ENCODE measurements at regions not wholly inside any gene's neighbourhood (a gene's known extent, or its start where the extent isn't known, plus 50 kb on each side); places are given as distances from the start of the nearest gene placed in this dataset.

DNA sequence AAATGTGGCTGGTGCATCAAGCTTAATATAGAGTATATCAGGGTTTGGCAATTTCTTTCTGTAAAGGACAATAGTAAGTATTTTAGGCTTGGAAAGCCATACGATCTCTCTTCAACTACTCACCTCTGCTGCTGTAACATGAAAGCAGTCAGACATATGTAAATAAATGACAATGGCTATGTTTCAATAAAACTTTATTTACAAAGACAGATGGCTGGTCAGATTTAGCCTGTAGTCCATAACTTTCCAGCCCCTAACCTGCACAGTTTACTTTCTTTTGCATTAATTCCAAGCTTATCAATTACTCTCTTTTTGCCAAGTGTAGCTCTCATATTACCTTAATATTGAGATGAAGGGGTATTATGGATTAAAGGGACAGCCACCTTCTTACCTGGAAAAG is 83.1 kb downstream of the LRATD1 start:
- TF ChIP-seq, protein P1, sequence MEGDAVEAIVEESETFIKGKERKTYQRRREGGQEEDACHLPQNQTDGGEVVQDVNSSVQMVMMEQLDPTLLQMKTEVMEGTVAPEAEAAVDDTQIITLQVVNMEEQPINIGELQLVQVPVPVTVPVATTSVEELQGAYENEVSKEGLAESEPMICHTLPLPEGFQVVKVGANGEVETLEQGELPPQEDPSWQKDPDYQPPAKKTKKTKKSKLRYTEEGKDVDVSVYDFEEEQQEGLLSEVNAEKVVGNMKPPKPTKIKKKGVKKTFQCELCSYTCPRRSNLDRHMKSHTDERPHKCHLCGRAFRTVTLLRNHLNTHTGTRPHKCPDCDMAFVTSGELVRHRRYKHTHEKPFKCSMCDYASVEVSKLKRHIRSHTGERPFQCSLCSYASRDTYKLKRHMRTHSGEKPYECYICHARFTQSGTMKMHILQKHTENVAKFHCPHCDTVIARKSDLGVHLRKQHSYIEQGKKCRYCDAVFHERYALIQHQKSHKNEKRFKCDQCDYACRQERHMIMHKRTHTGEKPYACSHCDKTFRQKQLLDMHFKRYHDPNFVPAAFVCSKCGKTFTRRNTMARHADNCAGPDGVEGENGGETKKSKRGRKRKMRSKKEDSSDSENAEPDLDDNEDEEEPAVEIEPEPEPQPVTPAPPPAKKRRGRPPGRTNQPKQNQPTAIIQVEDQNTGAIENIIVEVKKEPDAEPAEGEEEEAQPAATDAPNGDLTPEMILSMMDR (IDR thresholded peaks at IDR 0.05; ENCODE audit: low read depth, low read length, missing input control), result no peak
- TF ChIP-seq YY1 (IDR thresholded peaks at IDR 0.05), result no peak
- no peak for TF ChIP-seq HNF4G (IDR thresholded peaks at IDR 0.05)
- TF ChIP-seq, protein P2, sequence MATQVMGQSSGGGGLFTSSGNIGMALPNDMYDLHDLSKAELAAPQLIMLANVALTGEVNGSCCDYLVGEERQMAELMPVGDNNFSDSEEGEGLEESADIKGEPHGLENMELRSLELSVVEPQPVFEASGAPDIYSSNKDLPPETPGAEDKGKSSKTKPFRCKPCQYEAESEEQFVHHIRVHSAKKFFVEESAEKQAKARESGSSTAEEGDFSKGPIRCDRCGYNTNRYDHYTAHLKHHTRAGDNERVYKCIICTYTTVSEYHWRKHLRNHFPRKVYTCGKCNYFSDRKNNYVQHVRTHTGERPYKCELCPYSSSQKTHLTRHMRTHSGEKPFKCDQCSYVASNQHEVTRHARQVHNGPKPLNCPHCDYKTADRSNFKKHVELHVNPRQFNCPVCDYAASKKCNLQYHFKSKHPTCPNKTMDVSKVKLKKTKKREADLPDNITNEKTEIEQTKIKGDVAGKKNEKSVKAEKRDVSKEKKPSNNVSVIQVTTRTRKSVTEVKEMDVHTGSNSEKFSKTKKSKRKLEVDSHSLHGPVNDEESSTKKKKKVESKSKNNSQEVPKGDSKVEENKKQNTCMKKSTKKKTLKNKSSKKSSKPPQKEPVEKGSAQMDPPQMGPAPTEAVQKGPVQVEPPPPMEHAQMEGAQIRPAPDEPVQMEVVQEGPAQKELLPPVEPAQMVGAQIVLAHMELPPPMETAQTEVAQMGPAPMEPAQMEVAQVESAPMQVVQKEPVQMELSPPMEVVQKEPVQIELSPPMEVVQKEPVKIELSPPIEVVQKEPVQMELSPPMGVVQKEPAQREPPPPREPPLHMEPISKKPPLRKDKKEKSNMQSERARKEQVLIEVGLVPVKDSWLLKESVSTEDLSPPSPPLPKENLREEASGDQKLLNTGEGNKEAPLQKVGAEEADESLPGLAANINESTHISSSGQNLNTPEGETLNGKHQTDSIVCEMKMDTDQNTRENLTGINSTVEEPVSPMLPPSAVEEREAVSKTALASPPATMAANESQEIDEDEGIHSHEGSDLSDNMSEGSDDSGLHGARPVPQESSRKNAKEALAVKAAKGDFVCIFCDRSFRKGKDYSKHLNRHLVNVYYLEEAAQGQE (IDR thresholded peaks at IDR 0.05), result no peak

Measured in liver (tissue), 3 donors.